GM10266 (cell line): ENCODE measurements at regions not wholly inside any gene's neighbourhood (a gene's known extent, or its start where the extent isn't known, plus 50 kb on each side); places are given as distances from the start of the nearest gene placed in this dataset.

Experiments
- DNase-seq: peaks from one replicate; pipeline ENCODE4 v3.0.0; 2012; ENCODE audit errors: extremely low spot score
- CTCF ChIP-seq: IDR thresholded peaks from 2 replicates; pipeline ENCODE4 v1.5.1; 2012; ENCODE audit warnings: mild to moderate bottlenecking, low read depth; ENCODE audit not compliant: control insufficient read depth, insufficient read depth; ENCODE audit errors: missing control alignments

- no peak for TF ChIP-seq CTCF
- DNase-seq, result no peak
These were observed 107.0 kb upstream of the ATP8B1 start for GRCh38 chr18:57910134-57910533.

DNA sequence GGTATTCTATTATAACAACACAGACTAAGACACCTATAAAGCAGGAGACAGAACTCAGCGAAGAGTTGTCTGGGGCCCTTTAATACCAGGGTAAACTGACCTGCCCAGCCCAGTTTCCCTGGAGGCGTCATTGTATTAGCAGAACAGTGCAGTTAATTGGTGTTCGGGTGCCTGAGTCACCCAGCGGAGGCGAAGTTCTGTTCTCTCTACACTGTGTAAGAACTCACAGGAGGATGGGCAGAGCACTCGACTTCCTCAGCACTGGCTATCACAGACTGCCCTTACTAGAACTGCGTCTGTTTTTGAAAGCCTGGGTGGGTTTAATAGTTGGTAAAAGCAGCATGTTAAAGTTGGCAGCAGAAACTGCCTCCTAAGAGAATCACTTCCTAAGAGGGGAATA, 106.5 kb upstream of the ATP8B1 start:
- TF ChIP-seq CTCF, result no peak
- DNase-seq, result no peak

DNA sequence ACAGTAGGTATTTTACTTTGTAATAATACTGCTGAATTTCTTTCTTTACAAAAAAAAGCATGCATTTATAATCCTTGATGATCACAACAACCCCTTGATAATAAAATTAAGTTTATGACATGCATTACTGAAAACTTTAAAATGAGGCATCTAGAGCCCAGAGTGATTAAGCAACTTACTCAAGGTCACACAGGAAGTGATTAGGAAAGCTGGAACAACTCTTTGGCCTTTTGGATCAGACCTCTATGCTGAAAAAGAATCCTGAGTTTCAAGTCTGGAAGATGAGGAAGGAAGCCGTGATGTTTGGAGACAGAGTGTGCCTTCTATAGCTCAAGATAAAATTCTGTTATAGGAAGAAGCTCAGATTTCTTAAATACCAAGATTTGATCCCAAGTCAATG, 105.0 kb upstream of the ATP8B1 start:
- no peak for DNase-seq

DNA sequence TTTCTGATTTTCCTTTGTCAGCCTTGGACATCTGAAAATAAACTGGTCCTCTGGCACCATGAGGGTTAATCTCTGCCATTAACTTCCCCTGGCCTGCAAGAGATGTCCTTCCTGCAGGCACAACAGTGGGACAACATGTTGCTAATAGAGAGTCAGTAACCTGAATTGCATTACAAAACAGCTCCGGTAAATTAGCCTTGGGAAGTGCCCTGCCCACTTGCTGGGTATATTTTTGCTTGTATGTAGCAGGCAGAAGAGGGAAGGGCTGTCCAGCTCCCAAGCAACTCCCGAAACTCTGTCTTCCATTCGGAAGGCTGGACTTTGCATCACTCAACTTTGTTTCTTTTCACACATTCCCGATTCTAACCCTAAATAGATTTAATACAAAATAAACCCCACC, 104.4 kb upstream of the ATP8B1 start:
- DNase-seq, result no peak
- TF ChIP-seq CTCF, result no peak

More for the DNA sequence above, 105.0 kb upstream of the ATP8B1 start:
- no peak for TF ChIP-seq CTCF

DNA sequence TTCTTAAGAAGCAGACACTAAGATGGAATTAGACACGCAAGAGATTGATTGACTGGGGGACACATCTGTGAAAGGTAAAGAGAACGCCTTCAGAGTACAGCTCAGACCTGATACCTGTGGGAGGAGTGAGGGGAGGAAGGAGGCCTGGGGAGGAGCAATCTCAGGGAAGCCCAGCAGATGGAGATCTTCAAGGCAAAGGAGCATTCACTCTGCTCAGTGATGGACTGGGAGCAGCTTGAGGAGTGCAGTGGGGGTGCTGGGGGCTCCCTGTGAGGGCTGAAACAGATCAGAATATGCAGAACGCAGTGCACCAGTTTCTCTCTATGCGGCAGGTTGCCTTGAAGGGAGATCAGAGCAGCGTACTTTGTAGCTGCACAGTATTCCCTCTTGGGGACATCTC, 103.7 kb upstream of the ATP8B1 start:
- DNase-seq, result no peak
- no peak for TF ChIP-seq CTCF

DNA sequence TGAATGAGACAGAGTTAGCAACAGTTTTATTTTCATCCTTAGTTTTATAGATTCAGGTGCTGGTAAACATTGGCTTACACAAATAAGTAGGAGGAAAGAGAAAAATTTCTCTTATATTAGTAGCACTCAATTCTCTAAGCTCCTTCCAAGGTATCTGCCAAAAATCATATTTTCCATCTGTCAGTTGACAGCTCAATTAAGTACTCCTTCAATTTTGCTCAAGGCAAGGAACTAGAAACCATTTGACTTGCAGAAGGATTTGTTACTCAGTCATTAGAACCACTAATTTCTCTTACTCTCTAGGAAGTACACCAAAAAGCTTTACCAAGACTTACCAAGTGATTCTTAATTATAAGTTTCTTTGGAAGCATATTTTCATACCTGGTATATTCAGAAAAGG, 101.4 kb upstream of the ATP8B1 start:
- no peak for DNase-seq
- TF ChIP-seq CTCF, result no peak

DNA sequence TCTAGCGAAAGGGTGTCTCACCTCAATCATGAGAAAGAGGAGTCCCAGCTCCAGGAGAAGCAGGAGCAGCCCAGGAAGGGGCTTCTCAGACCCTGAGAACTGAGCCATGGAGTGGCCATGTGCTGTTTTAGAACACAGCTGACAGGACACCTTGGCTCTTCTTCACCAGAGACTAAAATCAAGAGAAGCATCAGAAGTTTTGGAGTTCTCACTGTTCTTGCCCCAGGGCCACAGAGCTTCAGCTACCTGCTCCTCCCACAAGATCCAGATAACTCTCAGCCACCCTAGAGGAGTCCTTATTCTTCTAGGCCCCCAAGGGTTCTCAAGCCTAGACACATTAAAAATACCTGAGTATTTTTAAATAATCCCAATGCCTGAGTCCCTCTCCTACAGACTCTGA, 99.6 kb upstream of the ATP8B1 start:
- no peak for TF ChIP-seq CTCF
- no peak for DNase-seq
